22Rv1 (cell line): ENCODE measurements at regions not wholly inside any gene's neighbourhood (a gene's known extent, or its start where the extent isn't known, plus 50 kb on each side); places are given as distances from the start of the nearest gene placed in this dataset.

Experiments
- CTCF ChIP-seq: fragments of 450-650 bp; IDR thresholded peaks from 2 replicates; pipeline ENCODE4 v1.5.1; 2017; ENCODE audit warnings: mild to moderate bottlenecking
- ZFX ChIP-seq: fragments of 450-650 bp; IDR thresholded peaks from 2 replicates; pipeline ENCODE4 v1.6.1; 2017; ENCODE audit warnings: antibody characterized with exemption, borderline replicate concordance

GRCh38 chr18:3368193-3368592, 81.8 kb upstream of the TGIF1 start:
- no peak for TF ChIP-seq CTCF
- no peak for TF ChIP-seq ZFX
